NK-92 treated with Interleukin-12 subunit alpha and Interleukin-12 subunit beta, amount 100 ng/mL, for 24 hours (cell line): ENCODE measurements at regions not wholly inside any gene's neighbourhood (a gene's known extent, or its start where the extent isn't known, plus 50 kb on each side); places are given as distances from the start of the nearest gene placed in this dataset.
"Not testable (repeated sequence)": the region's sequence is repeated elsewhere in the genome, so short reads cannot be mapped to it uniquely, and the experiment has no call there.

Source experiments
- DNase-seq: peaks from one replicate; lab custom pipeline; 2025; lab: John Stamatoyannopoulos, UW

DNA sequence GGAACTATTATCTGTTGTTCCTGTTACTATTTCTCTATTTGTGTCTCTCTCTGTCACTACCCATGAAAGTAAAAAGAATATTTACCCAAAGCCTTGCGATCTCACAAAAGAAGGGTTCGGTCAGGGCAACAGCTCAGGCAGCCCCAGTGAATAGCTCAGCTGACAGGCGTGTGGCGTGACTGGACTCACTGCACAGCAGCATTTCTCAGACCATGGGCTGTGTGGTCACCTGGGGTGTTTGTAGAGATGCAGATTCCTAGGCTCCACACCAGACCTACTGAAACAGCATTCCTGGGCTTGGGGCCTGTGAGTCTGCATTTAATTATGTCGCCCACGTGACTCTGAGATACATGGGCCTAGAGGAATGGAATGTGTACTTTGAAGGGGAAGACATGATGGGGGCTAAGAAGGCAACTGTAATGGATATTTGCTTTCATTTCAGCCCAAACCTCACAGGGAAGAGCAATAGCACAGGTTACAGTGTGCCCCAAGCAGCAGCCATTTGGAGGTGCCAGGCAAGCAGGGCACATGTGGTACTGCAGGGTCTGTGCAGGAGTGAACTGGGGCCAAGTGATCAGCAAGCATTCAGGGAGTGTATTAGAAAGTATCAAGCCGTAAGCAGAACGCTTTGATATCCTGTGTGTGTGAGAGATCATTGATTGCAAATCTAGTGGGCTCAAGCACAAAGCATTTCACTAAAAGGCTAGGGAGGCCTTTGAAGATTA is 90.4 kb upstream of the RBMS1 start:
- no peak for DNase-seq

DNA sequence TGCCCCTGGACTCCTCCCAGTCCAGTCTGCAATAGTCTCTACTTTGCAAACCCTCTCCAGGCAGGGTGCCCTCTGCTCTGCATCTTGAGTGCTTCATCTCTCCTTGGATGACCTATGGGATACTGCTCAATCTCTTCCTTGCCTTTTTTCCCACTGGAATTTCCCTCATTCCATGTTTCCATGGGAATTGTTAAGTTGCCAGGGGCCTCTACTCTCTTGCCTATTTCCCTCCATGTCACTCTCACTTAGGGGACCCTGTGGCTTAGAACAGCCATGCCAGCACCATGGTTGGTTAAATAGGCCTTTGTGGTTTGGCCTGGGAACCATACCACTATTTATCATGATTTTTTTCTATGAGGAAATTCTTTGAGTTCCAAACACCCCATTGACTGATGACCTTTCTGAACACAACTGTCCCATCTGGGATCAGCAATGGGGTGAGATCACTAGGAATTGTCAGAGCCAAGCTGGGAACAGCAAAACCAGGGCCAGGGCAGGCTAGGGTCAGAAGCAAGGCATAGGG is 91.4 kb upstream of the RBMS1 start:
- DNase-seq, result no peak

DNA sequence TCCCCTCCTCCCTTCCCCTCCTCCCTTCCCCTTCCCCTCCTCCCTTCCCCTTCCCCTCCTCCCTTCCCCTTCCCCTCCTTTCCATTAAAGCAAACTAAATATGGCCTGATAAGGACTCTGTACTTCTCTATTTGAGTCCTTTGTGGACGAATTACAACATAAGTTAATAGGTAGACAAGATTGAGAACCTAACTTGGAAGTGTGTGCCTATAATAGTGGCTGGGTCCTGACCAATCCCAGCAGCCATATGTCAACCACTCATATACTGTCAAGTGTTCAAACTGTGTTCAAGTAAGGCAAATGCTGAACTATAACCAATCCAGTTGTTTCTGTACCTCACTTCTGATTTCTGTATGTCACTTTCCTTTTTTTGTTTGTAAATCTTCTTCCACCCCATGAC is 97.1 kb upstream of the RBMS1 start:
- no peak for DNase-seq

DNA sequence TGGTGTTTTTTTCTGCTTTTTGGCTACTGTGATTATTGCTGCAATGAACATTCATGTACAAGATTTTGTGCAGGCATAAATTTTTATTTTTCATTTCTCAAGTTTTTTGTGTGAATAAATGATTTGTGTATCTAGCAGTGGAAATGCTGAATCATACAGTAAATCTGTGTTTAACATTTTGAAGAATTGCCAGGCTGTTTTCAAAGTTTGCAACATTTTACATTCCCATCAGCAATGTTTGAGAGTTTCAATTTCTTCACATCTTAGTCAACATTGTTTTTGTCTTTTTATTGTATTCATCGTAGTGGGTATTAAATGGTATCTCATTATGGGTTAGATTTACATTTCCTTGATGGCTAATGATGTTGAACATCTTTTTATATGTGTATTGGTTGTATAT is 98.8 kb upstream of the RBMS1 start:
- DNase-seq, result no peak

DNA sequence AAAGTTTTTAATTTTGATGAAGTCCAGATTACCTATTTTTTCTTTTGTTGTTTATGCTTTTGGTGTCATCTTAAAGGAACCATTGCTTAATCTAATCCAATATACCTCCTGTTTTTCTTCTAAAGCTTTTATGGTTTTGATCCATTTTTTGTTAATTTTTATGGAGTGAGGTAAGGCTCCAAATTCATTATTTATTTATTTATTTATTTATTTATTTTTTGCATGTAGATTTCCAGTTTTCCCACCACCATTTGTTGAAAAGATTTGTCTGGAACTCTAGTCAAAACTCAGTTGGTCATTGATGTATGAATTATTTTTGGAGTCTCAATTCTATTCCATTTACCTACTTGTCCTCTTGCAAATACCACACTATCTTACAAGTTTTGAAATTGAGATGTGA is 99.4 kb upstream of the RBMS1 start:
- DNase-seq, result no peak

DNA sequence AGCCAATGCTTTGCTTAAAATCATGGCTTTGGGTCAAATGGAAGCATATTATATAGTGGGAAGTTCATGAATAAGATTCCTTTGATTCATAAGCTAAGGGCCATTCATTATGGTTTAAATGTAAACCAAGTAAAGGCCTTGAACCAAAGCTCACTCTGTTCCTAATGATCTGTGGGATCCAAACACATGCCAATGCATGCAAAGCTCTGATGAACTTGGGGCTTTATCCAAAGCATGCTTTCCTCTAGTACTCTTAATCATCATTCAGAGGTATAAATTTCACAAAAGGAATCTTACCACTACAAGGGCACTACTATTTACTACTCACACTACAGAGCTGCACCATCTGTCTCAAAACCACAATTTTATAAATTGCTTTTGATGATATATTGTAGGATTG is 102.8 kb upstream of the RBMS1 start:
- DNase-seq, result no peak

DNA sequence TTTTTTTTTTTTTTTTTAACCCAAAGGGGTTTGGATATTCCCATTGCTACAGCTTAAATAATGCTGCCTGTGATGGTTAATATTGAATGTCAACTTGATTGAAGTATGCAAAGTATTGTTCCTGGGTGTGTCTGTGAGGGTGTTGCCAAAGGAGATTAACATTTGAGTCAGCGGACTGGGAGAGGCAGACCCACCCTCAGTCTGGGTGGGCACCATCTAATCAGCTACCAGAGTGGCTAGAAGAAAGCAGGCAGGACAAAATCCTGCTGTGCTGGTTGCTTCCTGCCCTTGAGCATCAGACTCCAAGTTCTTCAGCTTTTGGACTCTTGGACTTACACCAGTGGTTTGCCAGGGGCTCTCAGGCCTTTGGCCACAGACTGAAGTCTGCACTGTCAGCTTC is 106.8 kb upstream of the RBMS1 start:
- not testable (repeated sequence) for DNase-seq

DNA sequence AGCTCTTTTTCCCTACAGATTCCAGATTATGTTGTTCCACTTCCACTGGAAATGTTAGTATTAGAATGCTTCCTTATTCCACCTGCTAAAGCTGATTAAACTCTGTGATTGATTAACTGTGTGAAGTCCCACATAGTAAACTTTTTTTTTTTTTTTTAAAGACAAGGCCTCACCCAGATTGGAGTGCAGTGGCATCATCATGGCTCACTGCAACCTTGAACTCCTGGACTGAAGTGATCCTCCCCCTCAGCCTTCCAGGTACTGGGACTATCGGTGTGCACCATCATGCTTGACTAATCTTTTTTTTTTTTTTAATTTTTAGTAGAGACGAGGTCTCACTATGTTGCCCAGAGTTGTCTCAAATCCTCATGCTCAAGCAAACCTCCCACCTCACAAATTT is 108.5 kb upstream of the RBMS1 start:
- no peak for DNase-seq

DNA sequence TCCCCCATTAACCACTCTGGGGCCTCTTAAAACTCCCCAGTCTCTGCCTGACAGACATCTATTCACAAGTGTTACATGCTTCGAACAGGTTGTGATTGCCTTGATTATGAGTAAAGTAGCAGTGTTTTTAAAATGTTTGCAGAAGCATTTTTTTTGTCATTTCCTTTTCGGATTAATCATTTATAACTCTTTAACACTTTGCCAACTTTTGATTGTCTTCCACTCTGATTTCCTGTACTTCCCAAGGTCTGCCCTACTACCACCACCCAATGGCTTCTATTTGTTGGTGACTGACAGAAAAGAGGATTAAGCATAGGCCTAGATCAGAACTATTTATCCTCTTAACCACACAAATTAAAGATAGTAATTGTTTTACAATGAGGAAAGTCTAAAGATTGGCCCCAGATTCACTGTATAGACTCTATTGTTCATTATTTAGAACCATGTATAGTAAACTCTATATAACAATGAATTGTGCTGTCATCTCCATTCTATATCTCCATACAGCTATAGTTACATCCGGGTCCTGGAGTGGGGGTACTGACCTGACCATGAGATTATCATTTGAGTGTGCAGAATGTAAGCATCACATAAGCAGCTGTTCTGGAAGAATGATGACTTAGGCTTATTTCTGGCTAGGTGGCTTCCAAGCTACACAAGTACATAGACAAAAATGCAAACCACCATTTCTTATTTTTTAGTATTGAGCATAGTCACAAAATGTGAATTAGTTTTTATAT is 110.3 kb upstream of the RBMS1 start:
- DNase-seq, result no peak

DNA sequence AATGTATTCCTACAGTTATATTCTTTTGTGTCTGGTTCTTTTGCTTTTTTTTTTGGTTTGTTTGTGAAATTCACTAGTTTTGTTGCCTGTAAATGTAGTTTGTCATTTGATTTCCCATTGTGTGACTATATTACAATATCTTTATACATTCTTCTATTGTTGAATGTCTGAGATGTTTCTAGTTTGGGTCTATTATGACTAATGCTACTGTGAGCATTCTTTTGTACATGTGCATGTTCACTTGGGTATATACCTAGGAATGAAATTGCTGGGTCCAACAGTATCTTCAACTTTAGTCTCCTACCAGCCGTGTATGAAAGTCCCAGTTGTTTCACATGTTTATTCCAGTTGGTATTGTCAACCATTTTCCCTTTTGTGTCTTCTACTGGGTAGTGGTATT is 112.7 kb upstream of the RBMS1 start:
- no peak for DNase-seq

DNA sequence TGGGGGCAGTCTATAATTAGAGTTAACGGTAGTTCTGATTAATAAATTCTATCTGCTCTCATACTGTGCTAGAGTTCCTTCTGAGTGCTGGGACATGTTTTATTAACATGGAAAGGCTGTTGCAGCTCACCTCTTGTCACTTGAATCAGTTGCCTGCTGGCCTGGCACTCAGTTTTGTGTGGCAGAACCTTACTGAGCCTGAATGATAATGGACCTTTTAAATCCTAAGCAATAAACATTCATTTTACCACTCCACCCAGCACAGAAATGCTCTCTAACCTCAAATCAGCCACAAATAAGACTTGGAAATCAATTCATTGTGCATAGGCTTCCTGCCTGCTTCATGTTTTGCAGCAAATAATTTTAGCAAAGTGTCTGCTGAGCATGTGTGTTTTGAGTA is 115.0 kb upstream of the RBMS1 start:
- DNase-seq, result no peak

DNA sequence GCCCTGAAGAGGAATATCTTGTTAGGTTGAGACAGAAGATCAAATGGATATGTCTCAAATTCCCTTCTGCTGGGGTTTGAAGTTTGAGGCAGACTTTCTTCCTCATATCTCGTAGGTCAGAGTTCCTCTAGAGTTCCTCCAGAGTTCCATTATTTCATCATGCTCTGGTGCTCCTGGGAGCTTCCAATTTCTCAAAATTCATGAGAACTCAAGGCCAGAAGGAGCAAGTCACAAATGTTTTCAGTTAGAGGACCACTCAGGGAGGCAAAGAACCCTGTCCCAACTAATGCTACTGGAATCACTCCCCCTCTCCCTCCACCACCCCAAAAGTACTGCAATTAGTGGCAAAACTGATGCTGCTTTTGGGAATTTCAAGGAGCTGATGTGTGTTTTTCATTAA is 115.7 kb upstream of the RBMS1 start:
- DNase-seq, result no peak

DNA sequence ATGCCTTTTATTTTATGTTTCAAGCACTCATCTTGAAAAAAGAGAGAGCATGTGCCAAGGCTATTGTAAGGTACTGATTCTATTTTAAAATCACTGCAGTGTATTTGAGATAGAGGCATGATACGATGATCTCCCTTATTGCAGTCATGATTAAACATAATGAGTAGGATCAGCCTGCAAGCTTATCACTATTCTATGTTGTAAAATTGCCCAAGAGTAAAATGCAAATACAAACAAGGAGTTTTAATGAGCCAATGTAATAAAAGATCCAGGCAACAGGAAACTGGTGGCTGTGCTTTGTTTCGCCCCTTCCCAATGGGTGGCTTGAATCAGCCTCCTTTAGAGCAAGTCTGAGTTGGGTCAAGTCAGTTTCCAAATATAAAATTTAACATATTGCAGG is 116.4 kb upstream of the RBMS1 start:
- no peak for DNase-seq

DNA sequence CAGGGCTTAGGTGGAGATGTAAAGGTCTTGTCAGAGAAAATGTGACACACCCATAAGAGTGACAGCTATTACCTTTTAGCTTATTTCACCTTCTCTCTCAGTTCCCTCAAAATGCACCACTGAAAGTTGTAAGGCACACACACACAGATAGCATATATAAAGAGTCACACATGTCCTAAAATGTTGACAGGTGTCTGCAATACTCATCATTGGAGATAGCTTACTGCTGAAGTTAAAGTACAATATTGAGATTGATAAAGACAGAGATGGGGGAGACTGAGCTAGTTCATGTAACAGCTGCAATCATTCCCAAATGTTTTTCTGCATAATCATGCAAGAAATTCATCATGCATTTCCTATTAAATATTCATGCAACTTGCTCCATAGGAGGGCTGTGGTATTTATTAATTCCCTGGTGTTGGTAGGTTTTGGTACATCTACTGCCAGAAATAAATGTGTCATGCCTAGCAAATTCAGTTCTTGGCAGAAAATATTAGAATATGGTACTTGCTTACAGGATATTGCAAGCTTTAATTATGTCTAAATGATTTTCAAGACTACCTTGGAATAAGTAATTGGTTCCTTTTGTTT is 118.8 kb upstream of the RBMS1 start:
- no peak for DNase-seq

DNA sequence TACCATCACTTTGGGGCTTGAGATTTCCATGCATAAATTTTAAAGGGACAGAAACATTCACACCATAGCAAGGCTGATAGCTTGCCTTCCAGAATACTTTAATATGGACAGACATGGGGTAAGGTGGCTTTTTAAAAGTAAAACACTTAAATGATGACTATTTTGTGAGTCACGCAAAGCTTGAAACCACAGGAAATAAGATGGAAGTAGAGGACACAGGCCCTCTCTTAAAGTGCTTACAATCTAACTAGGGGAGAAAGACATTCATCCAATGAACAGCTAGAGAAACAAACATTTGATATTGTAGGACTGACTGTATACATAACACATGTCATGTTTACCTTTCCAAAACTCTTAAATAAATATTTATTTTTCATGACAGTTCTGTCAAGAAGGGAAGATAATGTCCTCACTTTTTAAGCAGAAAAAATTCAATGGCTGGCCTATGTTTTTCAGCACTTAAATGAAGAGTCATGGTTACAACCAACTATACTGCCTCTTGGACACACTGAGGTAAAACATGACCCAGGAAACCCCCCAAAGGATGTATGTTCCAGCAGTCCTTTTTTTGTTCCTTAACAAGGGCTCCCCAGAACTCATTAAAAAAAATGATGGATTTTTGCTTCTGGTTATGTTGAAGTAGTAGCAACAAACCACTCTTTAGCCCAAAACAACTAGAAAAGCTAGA is 120.0 kb upstream of the RBMS1 start:
- DNase-seq, result no peak

DNA sequence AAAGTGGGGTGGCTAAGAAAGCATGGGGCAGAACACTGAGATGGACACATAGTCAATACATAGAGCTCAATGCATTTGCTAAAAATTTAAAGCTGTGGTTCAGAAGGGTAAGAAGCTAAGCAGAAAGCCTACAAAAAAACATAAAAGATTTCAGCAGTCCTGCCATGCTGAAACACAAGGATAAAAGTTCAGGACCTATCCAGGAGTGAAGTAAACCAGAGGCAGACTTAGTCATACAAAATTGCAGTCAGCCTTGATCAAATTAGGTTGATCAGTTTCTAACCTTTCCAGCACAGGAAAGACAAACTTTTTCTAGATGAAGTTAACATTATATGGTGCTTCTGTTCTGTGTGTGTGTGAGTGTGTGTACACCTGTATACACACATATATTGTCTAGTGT is 120.8 kb upstream of the RBMS1 start:
- no peak for DNase-seq

DNA sequence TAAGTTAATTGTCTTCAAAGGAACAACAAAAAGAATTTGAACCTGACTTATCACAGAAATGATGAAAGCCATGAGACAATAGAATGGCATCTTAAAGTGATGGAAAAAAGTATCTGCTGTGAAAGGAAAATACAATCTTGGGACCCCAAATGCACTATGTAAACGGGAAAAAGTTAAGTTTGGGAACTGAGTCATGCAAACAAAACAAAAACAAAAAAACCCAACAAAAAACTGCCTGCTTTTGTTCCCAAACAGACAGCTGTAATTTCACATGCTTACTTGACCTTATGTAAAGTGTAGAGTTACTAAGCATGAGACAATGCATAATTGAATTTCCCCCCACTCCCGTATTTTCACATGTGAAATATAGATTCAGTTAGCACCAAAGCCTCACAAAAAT is 122.1 kb upstream of the RBMS1 start:
- no peak for DNase-seq

DNA sequence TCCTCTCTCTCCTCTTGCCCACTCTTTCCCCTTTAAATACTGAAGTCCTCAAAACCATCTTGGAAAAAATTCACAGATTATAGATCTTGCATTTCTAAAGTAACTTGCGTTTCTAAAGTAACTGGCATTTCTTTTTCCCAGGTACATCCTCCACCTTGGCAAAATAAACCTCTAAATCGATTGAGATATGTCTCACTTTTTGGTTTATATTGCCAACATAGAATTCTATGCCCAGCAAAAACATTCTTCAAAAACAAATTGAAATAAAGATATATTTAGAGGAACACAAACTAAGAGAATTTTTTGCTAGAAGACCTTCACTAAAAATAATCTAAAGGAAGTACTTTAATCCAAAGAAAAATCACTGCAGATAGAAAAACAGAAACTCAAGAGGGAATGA is 122.5 kb upstream of the RBMS1 start:
- DNase-seq, result no peak

DNA sequence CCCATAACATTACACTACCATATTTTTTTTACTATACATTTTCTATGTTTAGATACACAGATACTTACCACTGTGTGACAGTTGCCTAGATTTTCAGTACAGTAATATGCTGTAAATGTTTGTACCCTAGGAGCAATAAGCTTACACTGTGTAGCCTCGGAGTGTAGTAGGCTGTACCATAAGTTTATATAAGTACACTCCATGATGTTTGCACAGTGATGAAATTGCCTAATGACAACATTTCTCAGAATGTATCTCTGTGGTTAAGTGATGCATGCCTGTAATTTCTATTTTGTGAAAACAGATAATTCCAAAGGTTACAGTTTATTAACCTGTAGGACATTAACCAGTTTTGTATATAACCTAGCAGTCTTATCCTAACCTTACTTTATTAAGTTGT is 128.1 kb upstream of the RBMS1 start:
- no peak for DNase-seq

DNA sequence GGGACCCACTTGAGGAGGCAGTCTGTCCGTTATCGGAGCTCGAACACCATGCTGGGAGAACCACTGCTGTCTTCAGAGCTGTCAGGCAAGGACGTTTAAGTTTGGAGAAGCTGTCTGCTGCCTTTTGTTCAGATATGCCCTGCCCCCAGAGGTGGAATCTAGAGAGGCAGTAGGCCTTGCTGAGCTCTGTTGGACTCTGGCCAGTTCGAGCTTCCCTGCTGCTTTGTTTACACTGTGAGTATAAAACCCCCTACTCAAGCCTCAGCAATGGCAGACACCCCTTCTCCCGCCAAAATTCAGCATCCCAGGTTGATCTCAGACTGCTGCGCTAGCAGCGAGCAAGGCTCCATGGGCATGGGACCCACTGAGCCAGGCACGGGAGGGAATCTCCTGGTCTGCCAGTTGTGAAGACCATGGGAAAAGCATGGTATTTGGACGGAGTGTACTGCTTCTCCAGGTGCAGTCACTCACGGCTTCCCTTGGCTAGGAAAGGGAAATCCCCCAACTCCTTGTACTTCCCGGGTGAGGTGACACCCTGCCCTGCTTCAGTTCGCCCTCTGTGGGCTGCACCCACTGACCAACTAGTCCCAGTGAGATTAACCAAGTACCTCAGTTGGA is 134.5 kb upstream of the RBMS1 start:
- not testable (repeated sequence) for DNase-seq

DNA sequence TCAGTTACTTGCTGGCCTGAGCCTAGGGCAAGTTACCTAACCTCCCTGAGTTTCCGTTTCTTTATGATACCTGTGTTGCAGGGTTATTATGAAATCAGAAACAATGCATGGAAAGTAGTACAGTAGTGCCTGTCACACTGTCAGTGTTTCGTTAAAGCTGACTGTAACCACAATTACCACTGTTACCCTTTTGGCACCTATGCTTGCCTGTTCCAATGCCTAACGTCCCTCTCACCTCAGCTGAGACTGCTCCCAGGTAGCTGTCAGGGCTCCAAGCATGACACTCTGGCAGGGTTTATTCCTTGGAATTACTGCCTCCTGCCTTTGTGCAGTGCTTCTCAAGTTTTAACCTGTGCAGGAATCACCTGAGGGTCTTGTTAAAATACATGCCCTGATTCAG is 135.2 kb upstream of the RBMS1 start:
- DNase-seq, result no peak
